ENCODE measurements at regions not wholly inside any gene's neighbourhood (a gene's known extent, or its start where the extent isn't known, plus 50 kb on each side); places are given as distances from the start of the nearest gene placed in this dataset.
A peak's percentile ranks its signal among the peaks of the same experiment; 100 is the strongest.

DNA sequence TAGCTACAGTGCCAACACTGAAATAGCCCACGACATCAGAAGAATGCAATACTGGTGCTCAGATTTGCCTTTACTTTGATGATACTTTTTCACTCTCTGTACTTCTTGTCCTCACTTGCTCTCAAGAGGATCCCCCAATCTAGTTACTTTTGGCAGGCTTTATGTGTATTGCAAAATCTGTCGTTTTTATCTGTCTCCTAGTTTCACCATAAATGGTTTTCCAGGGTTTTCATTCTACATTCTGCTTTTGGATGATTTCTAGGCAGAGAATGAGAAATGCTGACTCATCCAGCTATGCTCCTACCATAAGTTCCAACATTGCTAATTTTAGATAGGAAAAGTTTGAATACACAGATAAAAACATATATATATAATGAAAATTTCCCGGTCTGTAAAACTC lies 659.5 kb upstream of the NRG3 start:
- no peak overlapping the region for H2BK15ac ChIP-seq (ENCODE audit: low read depth, low read length)
- ChIA-PET POLR2A (ENCODE audit: unreplicated experiment) (no interaction called here), CTCF (no interaction called here)
- no peak overlapping the region for H3K4ac ChIP-seq (ENCODE audit: low read depth, low read length)
- H3K9ac ChIP-seq (ENCODE audit: low read depth, low read length) = no peak overlapping the region
- H3K36me3 ChIP-seq (ENCODE audit: control insufficient read depth, insufficient read depth, low read length) = no peaks in the 10 kb centered on the region
- no peak overlapping the region for H3K56ac ChIP-seq (ENCODE audit: extremely low read depth, insufficient read depth, low read length)
- no peak overlapping the region for H3K4me2 ChIP-seq (ENCODE audit: low read depth, low read length)
- no peak overlapping the region for H2AK9ac ChIP-seq (replicated peaks; ENCODE audit: low read depth, low read length, poor library complexity)
- no peak for TF ChIP-seq POLR2A (IDR thresholded peaks at IDR 0.05; ENCODE audit: low read depth, low read length)
- peak; percentile 72 for TF ChIP-seq NFE2L2 (IDR thresholded peaks at IDR 0.05; ENCODE audit: low read depth, low read length)
- TF ChIP-seq FOS (IDR thresholded peaks at IDR 0.05; ENCODE audit: low read depth, low read length) = no peak
- TF ChIP-seq, protein P1, sequence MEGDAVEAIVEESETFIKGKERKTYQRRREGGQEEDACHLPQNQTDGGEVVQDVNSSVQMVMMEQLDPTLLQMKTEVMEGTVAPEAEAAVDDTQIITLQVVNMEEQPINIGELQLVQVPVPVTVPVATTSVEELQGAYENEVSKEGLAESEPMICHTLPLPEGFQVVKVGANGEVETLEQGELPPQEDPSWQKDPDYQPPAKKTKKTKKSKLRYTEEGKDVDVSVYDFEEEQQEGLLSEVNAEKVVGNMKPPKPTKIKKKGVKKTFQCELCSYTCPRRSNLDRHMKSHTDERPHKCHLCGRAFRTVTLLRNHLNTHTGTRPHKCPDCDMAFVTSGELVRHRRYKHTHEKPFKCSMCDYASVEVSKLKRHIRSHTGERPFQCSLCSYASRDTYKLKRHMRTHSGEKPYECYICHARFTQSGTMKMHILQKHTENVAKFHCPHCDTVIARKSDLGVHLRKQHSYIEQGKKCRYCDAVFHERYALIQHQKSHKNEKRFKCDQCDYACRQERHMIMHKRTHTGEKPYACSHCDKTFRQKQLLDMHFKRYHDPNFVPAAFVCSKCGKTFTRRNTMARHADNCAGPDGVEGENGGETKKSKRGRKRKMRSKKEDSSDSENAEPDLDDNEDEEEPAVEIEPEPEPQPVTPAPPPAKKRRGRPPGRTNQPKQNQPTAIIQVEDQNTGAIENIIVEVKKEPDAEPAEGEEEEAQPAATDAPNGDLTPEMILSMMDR (conservative IDR thresholded peaks at IDR 0.05; ENCODE audit: low read depth, low read length) = no peak
- peak; percentile 55 for TF ChIP-seq MAFK (IDR thresholded peaks at IDR 0.05; ENCODE audit: low read depth, low read length)
- TF ChIP-seq CEBPB (IDR thresholded peaks at IDR 0.05; ENCODE audit: low read depth, low read length) = no peak
- H2BK5ac ChIP-seq (ENCODE audit: low read depth, low read length, poor library complexity, severe bottlenecking) = no peak overlapping the region
- no CpG with 5 or more reads among the region's 3 CpGs for WGBS, 2 experiments (ENCODE audit: extremely low coverage in 2 of 2, insufficient read length in 1 of 2)
- no peaks in the 10 kb centered on the region for H3K79me1 ChIP-seq (ENCODE audit: low read depth in 1 of 2, low read length in 2 of 2)
- no peaks in the 10 kb centered on the region for H3K27me3 ChIP-seq (ENCODE audit: control insufficient read depth, insufficient read depth, low read length)
- H4K8ac ChIP-seq (ENCODE audit: low read depth in 2 of 2, low read length in 2 of 2) = no peak overlapping the region
- H2AFZ ChIP-seq (replicated peaks; ENCODE audit: low read length, poor library complexity) = no peak overlapping the region
- no TSS peak for BruUV-seq (replicated peaks)
- H3K23ac ChIP-seq (ENCODE audit: low read depth, low read length) = no peak overlapping the region
- no peak overlapping the region for H3K27ac ChIP-seq (ENCODE audit: insufficient read depth, low read length)
- peaks cover 5% of the 10 kb centered on the region; the same call in 1 of the 2 replicates for H3K9me3 ChIP-seq (ENCODE audit: control insufficient read depth, insufficient read depth, low read length)
- H3K9me1 ChIP-seq (ENCODE audit: insufficient read depth, low read length) = no peaks in the 10 kb centered on the region
- ATAC-seq (ENCODE audit: low read depth) = no peak
- no peak overlapping the region for H4K5ac ChIP-seq (ENCODE audit: low read depth, low read length)
- no peak overlapping the region for H2AK5ac ChIP-seq (ENCODE audit: low read depth, low read length)
- intact Hi-C loops (cut with micrococcal nuclease) (no loop called here), in situ Hi-C loops (cut with MboI; ENCODE audit: low sequenced_read_pairs) (no loop called here), dilution Hi-C loops (cut with HindIII; ENCODE audit: low sequenced_read_pairs, unreplicated experiment) (no loop called here)
- no peak for DNase-seq
- no peak overlapping the region for H4K91ac ChIP-seq (ENCODE audit: insufficient read depth, low read depth, low read length)
- H2BK120ac ChIP-seq (ENCODE audit: low read depth, low read length) = no peak overlapping the region
- no peak overlapping the region for H2BK20ac ChIP-seq (ENCODE audit: low read depth, low read length)
- H3K4me1 ChIP-seq (ENCODE audit: control insufficient read depth, insufficient read depth, low read length) = no peaks in the 10 kb centered on the region
- H3K14ac ChIP-seq (replicated peaks; ENCODE audit: low read depth, low read length) = no peak overlapping the region
- no peak overlapping the region for H3K18ac ChIP-seq (ENCODE audit: low read depth, low read length)
- H4K20me1 ChIP-seq (ENCODE audit: insufficient read depth, low read length) = no peaks in the 10 kb centered on the region
- H3K4me3 ChIP-seq (ENCODE audit: insufficient read depth, low read depth, low read length) = no peak overlapping the region

Measured in IMR-90 (cell line).